ENCODE measurements at regions not wholly inside any gene's neighbourhood (a gene's known extent, or its start where the extent isn't known, plus 50 kb on each side); places are given as distances from the start of the nearest gene placed in this dataset.

GRCh38 chr3:157592769-157593168 lies 89.6 kb upstream of the VEPH1 start:
- no peak for TF ChIP-seq CTCF (conservative IDR thresholded peaks at IDR 0.05 in 1 of 2, IDR thresholded peaks at IDR 0.05 in 1 of 2; ENCODE audit: extremely low read depth in 1 of 2, insufficient read depth in 1 of 2, low read depth in 1 of 2, low read length in 2 of 2)
- TF ChIP-seq EZH2 (IDR thresholded peaks at IDR 0.05; ENCODE audit: borderline replicate concordance, low read length): no peak

Measured in mammary epithelial cell (primary cell).